Smooth muscle cell (in vitro differentiated cells): ENCODE measurements at regions not wholly inside any gene's neighbourhood (a gene's known extent, or its start where the extent isn't known, plus 50 kb on each side); places are given as distances from the start of the nearest gene placed in this dataset.

ENCODE experiments used
- DNase-seq: peaks from one replicate; lab custom pipeline; 2025; ENCODE audit not compliant: unreplicated experiment; lab: John Stamatoyannopoulos, UW
- H2AFZ ChIP-seq: fragments of 200-600 bp; sonication (generic); 2 replicates; pipeline ENCODE4 v1.6.0; 2016; ENCODE audit warnings: antibody characterized with exemption, low read depth, mild to moderate bottlenecking
- H3F3A ChIP-seq: fragments of 200-600 bp; sonication (generic); 2 replicates; pipeline ENCODE4 v1.6.0; 2017; ENCODE audit warnings: antibody characterized with exemption, low read depth
- H3K27ac ChIP-seq: fragments of 200-600 bp; sonication (generic); 2 replicates; pipeline ENCODE4 v1.5.1; 2016; ENCODE audit warnings: low read depth, mild to moderate bottlenecking
- H3K27me3 ChIP-seq: fragments of 200-600 bp; sonication (generic); 2 replicates; pipeline ENCODE4 v1.6.1; 2016; ENCODE audit warnings: low read depth, mild to moderate bottlenecking
- H3K36me3 ChIP-seq: fragments of 200-600 bp; sonication (generic); 2 replicates; pipeline ENCODE4 v1.5.1; 2016; ENCODE audit warnings: low read depth
- H3K4me1 ChIP-seq: fragments of 200-600 bp; sonication (generic); 2 replicates; pipeline ENCODE4 v1.5.1; 2016; ENCODE audit warnings: low read depth
- H3K4me2 ChIP-seq: fragments of 200-600 bp; sonication (generic); 2 replicates; pipeline ENCODE4 v1.6.0; 2016; ENCODE audit warnings: mild to moderate bottlenecking
- H3K4me3 ChIP-seq: fragments of 200-600 bp; sonication (generic); 2 replicates; pipeline ENCODE4 v1.5.1; 2016; ENCODE audit warnings: mild to moderate bottlenecking
- H3K79me2 ChIP-seq: fragments of 200-600 bp; sonication (generic); 2 replicates; pipeline ENCODE4 v1.6.0; 2016; ENCODE audit warnings: low read depth, mild to moderate bottlenecking
- H3K9ac ChIP-seq: fragments of 200-600 bp; sonication (generic); 2 replicates; pipeline ENCODE4 v1.6.0; 2016; ENCODE audit warnings: low read depth
- H3K9me3 ChIP-seq: fragments of 200-600 bp; sonication (generic); replicated peaks from 2 replicates; pipeline ENCODE4 v1.5.1; 2016; ENCODE audit warnings: low read depth
- H4K20me1 ChIP-seq: fragments of 200-600 bp; sonication (generic); 2 replicates; pipeline ENCODE4 v1.6.0; 2016; ENCODE audit warnings: low read depth
- WGBS: methylation state at CpG from one replicate; pipeline ENCODE4 v1.1.7; 2016; ENCODE audit warnings: low lambda C conversion rate; 5-methylcytosine and 5-hydroxymethylcytosine counted together
- TF ChIP-seq, protein P1 (sequence below): fragments of 200-600 bp; sonication (generic); IDR thresholded peaks from 2 replicates; pipeline ENCODE4 v1.5.1; 2017; ENCODE audit warnings: borderline replicate concordance, mild to moderate bottlenecking, antibody characterized with exemption; ENCODE audit not compliant: insufficient read depth, poor library complexity, severe bottlenecking

DNA sequence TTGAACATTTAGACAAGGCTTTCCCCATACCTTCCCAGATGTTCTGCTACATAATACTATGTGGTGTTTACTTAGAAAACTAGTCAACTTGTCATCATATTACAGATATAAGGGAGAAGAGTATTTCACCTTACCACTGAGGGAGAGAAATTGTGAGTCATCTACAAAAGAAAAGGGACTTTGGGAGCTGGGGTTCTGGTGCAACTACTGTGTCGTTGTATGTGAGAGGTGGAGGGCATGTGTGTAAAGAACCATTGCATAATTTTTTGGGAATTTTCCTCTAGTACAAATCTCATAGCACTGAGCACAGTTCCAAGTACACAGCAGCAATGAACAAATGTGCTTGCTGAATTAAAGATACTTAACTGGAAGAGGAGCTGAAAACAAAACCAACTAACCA, 665.6 kb downstream of the DHX35 start:
- H3K79me2 ChIP-seq = no peaks in the 10 kb centered on the region
- H4K20me1 ChIP-seq = no peaks in the 10 kb centered on the region
- H3K9me3 ChIP-seq = no peaks in the 10 kb centered on the region
- no peak overlapping the region for H3K27ac ChIP-seq
- 82% methylated on average over 1 of the region's 1 CpG for WGBS
- no peaks in the 10 kb centered on the region for H3K36me3 ChIP-seq
- H3K4me2 ChIP-seq = no peak overlapping the region
- TF ChIP-seq, protein P1, sequence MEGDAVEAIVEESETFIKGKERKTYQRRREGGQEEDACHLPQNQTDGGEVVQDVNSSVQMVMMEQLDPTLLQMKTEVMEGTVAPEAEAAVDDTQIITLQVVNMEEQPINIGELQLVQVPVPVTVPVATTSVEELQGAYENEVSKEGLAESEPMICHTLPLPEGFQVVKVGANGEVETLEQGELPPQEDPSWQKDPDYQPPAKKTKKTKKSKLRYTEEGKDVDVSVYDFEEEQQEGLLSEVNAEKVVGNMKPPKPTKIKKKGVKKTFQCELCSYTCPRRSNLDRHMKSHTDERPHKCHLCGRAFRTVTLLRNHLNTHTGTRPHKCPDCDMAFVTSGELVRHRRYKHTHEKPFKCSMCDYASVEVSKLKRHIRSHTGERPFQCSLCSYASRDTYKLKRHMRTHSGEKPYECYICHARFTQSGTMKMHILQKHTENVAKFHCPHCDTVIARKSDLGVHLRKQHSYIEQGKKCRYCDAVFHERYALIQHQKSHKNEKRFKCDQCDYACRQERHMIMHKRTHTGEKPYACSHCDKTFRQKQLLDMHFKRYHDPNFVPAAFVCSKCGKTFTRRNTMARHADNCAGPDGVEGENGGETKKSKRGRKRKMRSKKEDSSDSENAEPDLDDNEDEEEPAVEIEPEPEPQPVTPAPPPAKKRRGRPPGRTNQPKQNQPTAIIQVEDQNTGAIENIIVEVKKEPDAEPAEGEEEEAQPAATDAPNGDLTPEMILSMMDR = no peak
- peaks cover 5% of the 10 kb centered on the region for H3K4me1 ChIP-seq
- DNase-seq = no peak
- no peaks in the 10 kb centered on the region for H3F3A ChIP-seq
- no peak overlapping the region for H3K4me3 ChIP-seq
- no peaks in the 10 kb centered on the region for H3K27me3 ChIP-seq
- no peak overlapping the region for H2AFZ ChIP-seq
- no peak overlapping the region for H3K9ac ChIP-seq

DNA sequence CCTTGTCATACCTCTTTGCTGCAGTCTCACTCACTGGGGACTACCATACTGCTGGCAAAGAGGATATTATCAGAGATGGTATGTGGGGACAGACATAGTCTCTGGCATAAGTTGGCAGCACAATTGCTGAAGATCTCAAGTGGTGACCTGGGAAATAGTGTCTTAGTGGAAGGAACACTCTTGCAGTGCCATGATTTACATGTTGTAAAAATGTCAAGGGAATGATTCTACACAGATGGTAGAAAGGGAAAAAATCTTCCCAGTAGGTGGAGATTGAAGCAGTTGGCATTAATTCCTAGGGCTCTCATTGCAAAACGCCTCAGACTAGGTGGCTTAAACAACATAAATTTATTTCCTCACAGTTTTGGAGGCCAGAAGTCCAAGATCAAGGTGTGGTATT, 662.2 kb downstream of the DHX35 start:
- H3K9me3 ChIP-seq = no peaks in the 10 kb centered on the region
- H3F3A ChIP-seq = no peaks in the 10 kb centered on the region
- no peak overlapping the region for H3K4me3 ChIP-seq
- WGBS = 47% methylated on average over 1 of the region's 1 CpG
- no peaks in the 10 kb centered on the region for H4K20me1 ChIP-seq
- TF ChIP-seq, protein P1 = no peak
- no peaks in the 10 kb centered on the region for H3K36me3 ChIP-seq
- H3K79me2 ChIP-seq = no peaks in the 10 kb centered on the region
- H2AFZ ChIP-seq = no peak overlapping the region
- no peak for DNase-seq
- H3K4me2 ChIP-seq = no peak overlapping the region
- no peak overlapping the region for H3K9ac ChIP-seq
- peaks cover 6% of the 10 kb centered on the region for H3K4me1 ChIP-seq
- H3K27ac ChIP-seq = no peak overlapping the region
- no peaks in the 10 kb centered on the region for H3K27me3 ChIP-seq

DNA sequence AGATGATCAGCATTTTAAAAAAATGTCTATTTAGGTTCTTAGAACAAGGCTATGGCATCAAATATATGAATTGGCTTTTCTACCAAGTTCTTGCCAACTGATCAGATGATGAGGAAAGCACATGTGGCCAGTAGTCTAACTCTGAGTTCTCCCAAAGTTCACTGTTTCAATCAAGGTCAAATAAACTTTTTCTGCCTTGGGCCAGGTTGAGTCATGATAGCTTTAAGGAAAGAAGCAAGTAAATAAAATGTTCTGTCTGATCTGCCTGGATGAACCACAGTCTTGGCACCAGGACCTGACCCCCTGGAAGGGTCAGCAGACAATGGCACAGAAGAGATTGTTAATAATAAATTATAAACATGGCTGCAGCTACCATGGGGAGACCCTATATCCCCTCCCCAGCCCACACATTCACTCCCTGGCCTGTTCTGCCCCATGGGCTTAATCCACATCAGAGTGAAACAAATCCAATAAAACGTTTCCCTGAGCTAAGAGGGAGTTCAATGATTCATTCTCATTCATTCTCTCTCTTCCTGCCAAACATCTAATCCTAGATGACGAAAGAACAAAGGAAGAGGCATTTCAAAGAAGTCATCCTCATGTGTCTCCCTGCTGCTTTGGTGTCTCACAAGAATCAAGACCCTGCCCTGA, 661.6 kb downstream of the DHX35 start:
- Histone ChIP-seq H3K79me2 (no peaks in the 10 kb centered on the region), H3K9me3 (no peaks in the 10 kb centered on the region), H3K9ac (no peak overlapping the region), H4K20me1 (no peaks in the 10 kb centered on the region), H3K4me3 (no peak overlapping the region), H3K36me3 (no peaks in the 10 kb centered on the region), H3K4me1 (peaks cover 13% of the 10 kb centered on the region), H3K27me3 (no peaks in the 10 kb centered on the region), H3F3A (no peaks in the 10 kb centered on the region), H2AFZ (no peak overlapping the region), H3K4me2 (no peak overlapping the region), H3K27ac (no peak overlapping the region)
- TF ChIP-seq, protein P1 = no peak
- WGBS = 20% methylated on average over 2 of the region's 2 CpGs
- no peak for DNase-seq

DNA sequence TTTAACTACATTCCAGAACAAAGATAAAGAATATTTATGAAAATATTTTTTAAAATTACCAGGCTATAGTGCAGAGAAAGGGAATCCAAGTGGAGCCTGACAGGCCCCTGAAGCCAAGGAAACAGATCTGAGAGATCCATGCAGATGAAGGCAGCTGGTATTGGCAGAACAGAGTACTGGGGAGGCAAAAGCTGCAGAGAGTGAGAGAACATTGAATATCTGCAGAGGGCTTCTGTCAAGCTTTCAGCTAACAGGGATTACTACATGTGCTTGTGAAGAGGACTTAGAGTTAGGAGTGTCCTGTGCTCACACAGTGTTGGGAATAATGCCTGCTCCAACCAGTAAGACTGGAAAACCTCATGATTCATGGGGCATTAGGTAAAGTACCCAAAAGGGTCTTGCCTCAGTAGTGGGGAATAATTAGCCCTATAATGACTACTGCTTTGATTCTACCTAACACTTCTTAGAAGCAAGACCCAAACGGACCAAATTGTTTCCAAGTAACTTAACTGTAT, 657.2 kb downstream of the DHX35 start:
- no peaks in the 10 kb centered on the region for H3K36me3 ChIP-seq
- peaks cover 18% of the 10 kb centered on the region for H3K4me1 ChIP-seq
- H3F3A ChIP-seq = no peaks in the 10 kb centered on the region
- no peak overlapping the region for H3K4me2 ChIP-seq
- H3K9ac ChIP-seq = no peak overlapping the region
- DNase-seq = no peak
- no peaks in the 10 kb centered on the region for H4K20me1 ChIP-seq
- H3K27ac ChIP-seq = peak overlapping the region; percentile 10
- H3K79me2 ChIP-seq = no peaks in the 10 kb centered on the region
- no peak overlapping the region for H3K4me3 ChIP-seq
- WGBS = 45% methylated on average over 1 of the region's 1 CpG
- peak overlapping the region; percentile 12 for H2AFZ ChIP-seq
- no peaks in the 10 kb centered on the region for H3K27me3 ChIP-seq
- H3K9me3 ChIP-seq = no peaks in the 10 kb centered on the region
- TF ChIP-seq, protein P1 = no peak
